AG04450 (cell line): ENCODE measurements at regions not wholly inside any gene's neighbourhood (a gene's known extent, or its start where the extent isn't known, plus 50 kb on each side); places are given as distances from the start of the nearest gene placed in this dataset.

Experiments used
- CTCF ChIA-PET: fragments of 300-600, 350-600 bp; formaldehyde crosslinking; extraction: SDS; loops from one replicate; lab custom pipeline; 2022; ENCODE audit warnings: antibody characterized with exemption, inconsistent platforms; lab: Charles Lee
- POLR2A ChIA-PET: fragments of 350-600 bp; formaldehyde crosslinking; extraction: SDS; loops from one replicate; lab custom pipeline; 2021; ENCODE audit warnings: antibody characterized with exemption, inconsistent platforms; lab: Yijun Ruan, JAX
- DNase-seq: peaks from one replicate; pipeline ENCODE4 v3.0.0-alpha.2; 2011; ENCODE audit warnings: low read depth, low spot score
- H3K27ac ChIP-seq: one replicate; pipeline ENCODE4 v1.5.1; 2012; ENCODE audit warnings: low read depth, low read length, control low read depth
- H3K27me3 ChIP-seq: one replicate; pipeline ENCODE4 v1.6.0; 2012; ENCODE audit warnings: low read length; ENCODE audit not compliant: control insufficient read depth, insufficient read depth
- H3K4me3 ChIP-seq: 2 replicates; pipeline ENCODE4 v1.5.1; 2011; ENCODE audit warnings: mild to moderate bottlenecking, low read depth, low read length, control low read depth
- H3K9me3 ChIP-seq: 2 replicates; pipeline ENCODE4 v1.5.1; 2012; ENCODE audit warnings: low read length; ENCODE audit not compliant: control insufficient read depth, insufficient read depth
- TF ChIP-seq, protein P1 (sequence below): IDR thresholded peaks from 2 replicates; pipeline ENCODE4 v1.5.1; 2011; ENCODE audit warnings: low read depth, low read length, control low read depth, inconsistent platforms

DNA sequence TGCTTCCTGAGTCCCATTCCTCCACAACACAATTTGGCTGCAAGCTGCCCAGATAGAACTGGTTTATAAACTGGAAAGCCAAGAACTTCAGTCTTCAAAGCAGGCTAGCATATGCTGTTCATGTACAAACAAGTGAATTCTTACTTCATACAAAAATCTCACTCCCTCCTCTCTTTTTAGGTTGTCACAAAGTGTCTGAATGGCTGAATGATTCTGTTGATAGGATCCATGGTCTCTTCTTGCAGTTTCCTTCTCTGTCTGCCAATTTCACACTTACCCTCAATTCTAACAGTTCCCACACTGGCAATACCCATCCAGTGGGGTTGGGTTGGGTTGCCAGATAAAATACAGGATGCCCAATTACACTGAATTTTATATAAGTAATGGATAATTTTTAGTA, 363.5 kb downstream of the DEPDC1B start:
- Histone ChIP-seq H3K27me3 (no peaks in the 10 kb centered on the region), H3K27ac (no peak overlapping the region), H3K9me3 (no peaks in the 10 kb centered on the region), H3K4me3 (no peak overlapping the region)
- ChIA-PET POLR2A (no interaction called here), CTCF (no interaction called here)
- no peak for DNase-seq
- TF ChIP-seq, protein P1, sequence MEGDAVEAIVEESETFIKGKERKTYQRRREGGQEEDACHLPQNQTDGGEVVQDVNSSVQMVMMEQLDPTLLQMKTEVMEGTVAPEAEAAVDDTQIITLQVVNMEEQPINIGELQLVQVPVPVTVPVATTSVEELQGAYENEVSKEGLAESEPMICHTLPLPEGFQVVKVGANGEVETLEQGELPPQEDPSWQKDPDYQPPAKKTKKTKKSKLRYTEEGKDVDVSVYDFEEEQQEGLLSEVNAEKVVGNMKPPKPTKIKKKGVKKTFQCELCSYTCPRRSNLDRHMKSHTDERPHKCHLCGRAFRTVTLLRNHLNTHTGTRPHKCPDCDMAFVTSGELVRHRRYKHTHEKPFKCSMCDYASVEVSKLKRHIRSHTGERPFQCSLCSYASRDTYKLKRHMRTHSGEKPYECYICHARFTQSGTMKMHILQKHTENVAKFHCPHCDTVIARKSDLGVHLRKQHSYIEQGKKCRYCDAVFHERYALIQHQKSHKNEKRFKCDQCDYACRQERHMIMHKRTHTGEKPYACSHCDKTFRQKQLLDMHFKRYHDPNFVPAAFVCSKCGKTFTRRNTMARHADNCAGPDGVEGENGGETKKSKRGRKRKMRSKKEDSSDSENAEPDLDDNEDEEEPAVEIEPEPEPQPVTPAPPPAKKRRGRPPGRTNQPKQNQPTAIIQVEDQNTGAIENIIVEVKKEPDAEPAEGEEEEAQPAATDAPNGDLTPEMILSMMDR: no peak

DNA sequence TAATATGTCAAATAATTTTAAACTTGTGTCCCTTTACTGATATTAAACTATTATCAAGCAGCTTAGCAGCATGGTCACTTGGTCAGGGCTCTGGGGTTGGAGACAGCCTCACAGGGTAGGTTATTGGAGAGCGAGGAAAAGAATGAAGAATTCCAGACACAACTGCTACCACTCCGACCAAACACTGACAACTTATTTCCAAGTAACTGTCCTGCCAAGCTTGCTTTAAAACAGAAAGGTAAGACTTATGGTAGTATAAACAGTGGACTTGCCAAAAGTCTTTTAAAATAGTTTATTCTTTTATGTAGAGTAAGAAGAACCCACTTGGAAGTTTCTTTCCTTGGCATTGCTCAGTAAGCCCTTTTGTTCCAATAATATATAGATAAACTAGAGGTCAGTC, 364.1 kb downstream of the DEPDC1B start:
- ChIA-PET POLR2A (no interaction called here), CTCF (no interaction called here)
- H3K27ac ChIP-seq: no peak overlapping the region
- DNase-seq: no peak
- no peaks in the 10 kb centered on the region for H3K27me3 ChIP-seq
- TF ChIP-seq, protein P1: no peak
- no peak overlapping the region for H3K4me3 ChIP-seq
- H3K9me3 ChIP-seq: no peaks in the 10 kb centered on the region

DNA sequence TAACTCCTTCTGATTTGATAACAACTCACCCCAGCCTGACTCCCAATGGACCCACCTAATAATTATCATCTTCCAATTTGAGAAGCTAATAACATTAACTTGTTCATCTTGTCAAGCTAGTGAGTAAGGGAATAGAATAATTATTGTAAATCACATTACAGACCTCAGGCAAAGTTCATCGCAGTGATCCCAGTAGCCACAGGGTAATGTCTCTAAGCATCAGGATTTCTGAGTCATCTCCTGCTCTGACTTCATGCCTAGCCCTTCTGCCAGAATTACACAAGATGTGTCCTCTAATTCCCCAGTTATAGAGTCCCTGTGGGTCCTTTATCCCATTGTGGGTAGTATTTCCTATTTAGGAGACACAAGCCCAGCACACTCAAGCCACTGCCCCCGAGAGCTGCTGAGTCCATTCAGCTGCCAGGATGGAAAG, 365.7 kb downstream of the DEPDC1B start:
- no peaks in the 10 kb centered on the region for H3K27me3 ChIP-seq
- DNase-seq: no peak

GRCh38 chr5:60333005-60333571, 366.9 kb downstream of the DEPDC1B start:
- no peak overlapping the region for H3K27ac ChIP-seq
- no peak for DNase-seq
- CTCF ChIA-PET: interaction anchor here (0.6 kb wide), 1 partner anchor 1810 kb away, joined by 3 read pairs; no protein-coding TSS in a partner anchor
- H3K4me3 ChIP-seq: no peak overlapping the region
- POLR2A ChIA-PET: no interaction called here
- no peaks in the 10 kb centered on the region for H3K27me3 ChIP-seq
- TF ChIP-seq, protein P1: no peak
- no peaks in the 10 kb centered on the region for H3K9me3 ChIP-seq

More for the DNA sequence above, 365.7 kb downstream of the DEPDC1B start:
- H3K4me3 ChIP-seq: no peak overlapping the region
- ChIA-PET CTCF (no interaction called here), POLR2A (no interaction called here)
- H3K27ac ChIP-seq: no peak overlapping the region
- TF ChIP-seq, protein P1: no peak
- H3K9me3 ChIP-seq: no peaks in the 10 kb centered on the region

DNA sequence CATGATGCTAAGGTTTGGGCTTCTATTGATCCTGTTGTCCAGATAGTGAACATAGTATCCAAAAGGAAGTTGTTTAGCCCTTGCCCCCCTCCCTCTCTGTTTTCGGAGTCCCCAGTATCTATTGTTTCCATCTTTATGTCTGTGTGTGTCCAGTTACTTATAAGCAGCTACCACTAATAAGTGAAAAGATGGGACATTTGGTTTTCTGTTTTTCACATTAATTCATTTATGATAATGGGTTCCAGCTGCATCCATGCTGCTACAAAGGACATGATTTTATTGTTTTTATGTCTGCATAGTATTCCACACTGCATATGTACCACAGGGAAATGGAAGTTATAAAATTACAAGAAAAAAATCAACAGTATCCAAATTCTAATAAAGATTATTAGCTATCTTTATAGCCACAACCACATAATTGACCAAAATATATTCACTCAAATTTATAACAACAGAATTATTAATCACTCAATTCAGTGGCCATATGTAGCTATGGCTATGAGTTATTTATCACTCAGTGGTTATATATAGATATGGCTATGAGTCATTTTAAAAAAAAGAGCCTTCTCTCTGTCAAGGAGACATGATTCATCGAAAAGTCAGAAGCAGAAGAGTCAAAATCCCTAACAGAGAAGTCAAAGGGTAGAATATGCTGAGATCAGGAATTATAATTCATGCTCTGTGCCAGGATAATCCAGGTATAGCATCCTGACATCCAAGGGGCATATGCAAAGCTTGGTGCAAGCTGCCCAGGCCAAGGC, 367.5 kb downstream of the DEPDC1B start:
- H3K9me3 ChIP-seq: no peaks in the 10 kb centered on the region
- DNase-seq: no peak
- TF ChIP-seq, protein P1: no peak
- no peaks in the 10 kb centered on the region for H3K27me3 ChIP-seq
- no peak overlapping the region for H3K27ac ChIP-seq
- POLR2A ChIA-PET: no interaction called here
- no peak overlapping the region for H3K4me3 ChIP-seq
- CTCF ChIA-PET: interaction anchor here (0.6 kb wide), 1 partner anchor 1811 kb away, joined by 3 read pairs; no protein-coding TSS in a partner anchor
